CD4-positive, alpha-beta T cell treated with Interleukin-10 for 1 hour (primary cell): ENCODE measurements at regions not wholly inside any gene's neighbourhood (a gene's known extent, or its start where the extent isn't known, plus 50 kb on each side); places are given as distances from the start of the nearest gene placed in this dataset.

Source experiments
- DNase-seq: peaks from one replicate; pipeline ENCODE4 v3.0.0-alpha.2; 2020

DNA sequence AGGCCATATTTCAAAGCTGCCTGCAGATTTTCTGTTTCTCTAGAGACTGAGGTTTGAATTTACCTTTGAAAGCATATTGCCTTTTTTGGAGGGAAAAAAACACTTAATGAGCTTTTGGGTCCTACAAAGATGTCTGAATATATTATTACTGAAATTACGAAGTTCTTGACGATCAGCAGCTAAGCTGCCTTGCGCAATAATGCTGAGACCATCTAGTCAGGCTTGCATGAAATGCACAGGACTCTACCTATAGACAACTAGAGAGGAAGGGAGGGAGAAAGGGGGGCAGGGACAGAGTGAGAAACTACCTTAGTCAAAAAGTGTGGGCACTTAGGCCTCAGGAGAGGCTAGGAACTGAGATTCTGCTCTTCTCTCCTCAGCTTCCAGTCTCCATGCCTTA is 175.9 kb upstream of the KIF2A start:
- no peak for DNase-seq

- DNase-seq: no peak
These were observed 173.7 kb upstream of the KIF2A start for GRCh38 chr5:62132276-62132675.

- DNase-seq: no peak
These were observed 172.6 kb upstream of the KIF2A start for GRCh38 chr5:62133426-62133825.

DNA sequence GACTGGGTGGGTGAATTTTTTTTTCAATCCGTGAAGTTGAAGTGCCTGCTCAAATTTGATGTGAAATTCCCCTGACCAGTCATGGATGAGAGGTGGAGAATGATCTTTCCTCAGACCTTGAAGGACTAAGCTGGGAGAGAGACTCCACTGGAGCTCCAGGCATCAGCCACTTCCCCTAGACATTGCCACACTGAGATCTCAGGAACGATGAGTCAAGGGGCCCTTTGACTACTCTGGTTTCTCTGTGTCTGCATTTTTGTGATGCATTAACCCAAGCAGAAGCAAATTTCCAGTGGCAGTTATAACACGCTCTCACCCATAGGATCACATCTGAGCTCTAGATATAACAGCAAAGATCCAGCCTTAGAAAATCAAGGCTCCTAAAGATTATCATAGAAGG is 171.2 kb upstream of the KIF2A start:
- no peak for DNase-seq

DNA sequence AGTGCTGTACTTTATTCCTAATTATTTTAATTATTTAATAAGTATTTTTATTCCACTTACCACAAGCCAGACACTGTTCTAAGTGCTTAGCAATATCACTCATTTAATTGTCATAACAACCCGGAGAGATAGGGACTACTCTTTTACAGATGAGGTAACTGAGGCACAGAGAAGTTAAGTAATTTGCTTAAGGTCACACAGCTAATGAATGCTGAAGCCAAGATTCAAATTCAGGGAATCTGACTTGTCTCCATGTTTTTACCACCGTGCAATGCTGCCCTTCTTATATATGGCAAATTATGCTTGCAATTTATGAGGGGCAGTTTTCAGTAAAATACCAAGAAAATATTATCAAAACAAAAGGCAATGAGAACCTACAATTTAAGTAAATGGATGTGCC is 168.4 kb upstream of the KIF2A start:
- no peak for DNase-seq

DNA sequence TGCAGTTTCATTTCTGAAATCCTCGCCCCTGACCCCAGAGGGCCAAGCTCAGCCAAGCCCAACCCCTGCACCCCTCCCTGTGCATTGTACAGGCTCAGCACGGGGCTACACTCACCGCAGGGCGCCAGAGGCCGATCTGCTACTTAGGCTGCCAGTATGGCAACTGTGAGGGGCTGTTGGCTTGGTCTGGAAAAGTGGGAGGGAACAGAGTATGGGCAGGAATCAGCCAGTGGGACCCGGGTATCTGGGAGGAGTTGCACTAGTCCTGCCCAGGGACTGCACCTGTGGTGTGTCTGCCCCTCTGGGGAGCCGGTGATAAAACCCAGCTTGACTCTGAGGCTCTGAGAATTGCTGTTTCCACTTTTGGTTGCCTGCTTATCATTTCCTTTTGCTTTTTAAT is 167.4 kb upstream of the KIF2A start:
- no peak for DNase-seq

DNA sequence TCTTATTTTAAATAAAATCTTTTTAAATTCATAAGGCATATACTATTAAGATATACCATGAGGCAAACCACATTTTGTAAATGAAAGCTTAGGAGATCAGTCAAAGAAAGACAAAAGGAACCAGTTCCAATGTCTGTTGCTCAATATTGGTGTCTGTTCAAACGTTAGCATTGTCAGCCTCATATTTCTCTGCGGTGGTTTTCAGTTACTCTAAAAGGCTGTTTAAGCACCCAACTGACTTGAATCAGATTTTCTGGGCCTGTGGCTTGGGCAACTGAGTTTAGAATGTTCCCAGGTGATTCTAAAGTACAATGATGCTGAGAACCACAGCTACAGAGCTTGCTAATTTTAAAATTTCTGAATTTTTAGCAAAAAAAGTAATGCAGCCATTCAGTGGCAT is 166.3 kb upstream of the KIF2A start:
- no peak for DNase-seq

GRCh38 chr5:62142351-62142750 is 163.7 kb upstream of the KIF2A start:
- DNase-seq: no peak

GRCh38 chr5:62143268-62144229 is 162.5 kb upstream of the KIF2A start:
- DNase-seq: no peak

- no peak for DNase-seq
These were observed 161.5 kb upstream of the KIF2A start for GRCh38 chr5:62144401-62145022.

- no peak for DNase-seq
These were observed 156.1 kb upstream of the KIF2A start for GRCh38 chr5:62149879-62150278.

GRCh38 chr5:62152394-62153087 is 153.5 kb upstream of the KIF2A start:
- no peak for DNase-seq

DNA sequence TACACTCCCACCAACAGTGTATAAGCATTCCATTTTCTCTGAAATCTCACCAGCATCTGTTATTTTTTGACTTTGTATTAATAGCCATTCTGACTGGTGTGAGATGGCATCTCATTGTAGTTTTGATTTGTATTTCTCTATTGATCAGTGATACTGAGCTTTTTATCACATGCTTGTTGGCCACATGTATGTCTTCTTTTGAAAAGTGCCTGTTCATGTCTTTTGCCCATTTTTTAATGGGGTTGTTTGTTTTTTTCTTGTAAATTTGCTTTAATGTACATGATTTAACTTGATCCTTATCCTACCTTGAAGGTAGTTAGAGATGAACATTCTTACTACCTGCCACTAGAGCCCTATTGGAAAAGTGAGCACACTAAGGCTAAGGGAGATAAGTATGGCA is 151.2 kb upstream of the KIF2A start:
- DNase-seq: no peak

DNA sequence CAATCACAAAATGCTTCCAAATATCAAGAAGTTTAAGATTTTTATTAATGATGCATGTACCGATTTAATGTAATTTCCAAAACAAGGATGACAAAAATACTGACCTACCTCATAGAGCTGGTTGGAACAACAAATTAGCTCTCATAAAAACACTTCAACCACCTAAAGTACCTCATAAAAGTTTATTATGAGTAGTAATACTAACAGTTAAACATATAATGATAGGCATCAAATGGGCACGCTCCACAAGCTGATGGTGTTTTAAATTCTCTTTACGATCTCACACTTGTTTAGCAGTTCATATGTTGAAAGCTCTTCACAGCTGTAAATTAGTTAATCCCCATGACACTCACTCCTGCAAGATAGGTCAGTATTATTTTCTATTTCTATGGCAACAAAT is 150.0 kb upstream of the KIF2A start:
- DNase-seq: no peak

DNA sequence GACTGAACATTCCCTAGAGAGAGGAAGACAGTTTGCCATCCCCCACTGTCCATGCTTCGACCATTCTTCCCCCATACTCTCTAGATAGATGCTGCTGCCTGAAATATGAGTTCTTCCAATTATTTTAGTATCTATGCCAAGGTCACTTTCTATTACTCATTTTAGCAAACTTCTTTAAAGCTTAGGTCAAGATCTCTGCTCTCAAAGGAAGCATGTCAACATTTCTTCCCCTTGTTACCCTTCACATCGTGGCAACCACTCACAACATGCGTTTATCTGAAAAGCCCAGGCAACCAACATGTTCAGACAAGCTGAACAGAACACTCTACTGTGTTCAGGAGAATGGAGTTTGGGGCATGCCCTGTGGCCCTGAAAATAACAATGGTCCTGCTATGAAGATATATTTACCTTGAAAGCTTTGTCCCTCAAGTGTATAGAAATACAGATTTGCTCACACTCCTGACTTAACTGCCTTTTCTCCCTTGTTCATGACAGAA is 138.4 kb upstream of the KIF2A start:
- DNase-seq: no peak

- no peak for DNase-seq
These were observed 137.3 kb upstream of the KIF2A start for GRCh38 chr5:62168506-62169281.

- DNase-seq: no peak
These were observed 127.7 kb upstream of the KIF2A start for GRCh38 chr5:62178258-62178657.

- DNase-seq: no peak
These were observed 123.2 kb upstream of the KIF2A start for GRCh38 chr5:62182802-62183201.

GRCh38 chr5:62183727-62184126 is 122.3 kb upstream of the KIF2A start:
- no peak for DNase-seq

- DNase-seq: no peak
These were observed 121.6 kb upstream of the KIF2A start for GRCh38 chr5:62184444-62184843.

- no peak for DNase-seq
These were observed 115.8 kb upstream of the KIF2A start for GRCh38 chr5:62190173-62190572.

- DNase-seq: no peak
These were observed 115.1 kb upstream of the KIF2A start for GRCh38 chr5:62190931-62191330.

DNA sequence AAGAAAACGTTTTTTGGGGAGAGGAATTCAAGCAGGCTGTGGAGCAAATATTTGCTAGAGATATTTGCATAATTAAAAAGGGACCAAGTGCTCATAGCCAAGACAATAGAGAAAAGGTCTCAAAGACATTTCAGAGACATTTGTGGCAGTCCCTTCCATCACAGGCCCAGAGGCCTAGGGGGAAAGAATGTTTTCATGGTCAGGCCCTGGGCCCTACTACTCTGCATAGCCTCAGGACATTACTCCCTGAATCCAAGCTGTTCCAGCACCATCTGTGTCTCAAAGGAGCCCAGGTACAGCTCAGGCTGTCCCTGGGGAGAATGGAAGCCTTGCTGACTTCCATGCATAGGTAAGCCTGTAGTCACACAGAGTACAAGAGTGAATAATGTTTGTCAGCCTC is 113.0 kb upstream of the KIF2A start:
- no peak for DNase-seq
